ENCODE measurements at regions not wholly inside any gene's neighbourhood (a gene's known extent, or its start where the extent isn't known, plus 50 kb on each side); places are given as distances from the start of the nearest gene placed in this dataset.

- H3K4me1 Mint-ChIP-seq (ENCODE audit: low read depth) = no peaks in the 10 kb centered on the region
- POLR2A ChIA-PET = no interaction called here
- Histone ChIP-seq H3K9me3 (ENCODE audit: control insufficient read depth in 1 of 2, insufficient read depth in 1 of 2, low read length in 2 of 2) (peaks cover 0 to 3% of the 10 kb centered on the region in 2 experiments), H3K27ac (ENCODE audit: low read depth in 1 of 2, low read length in 2 of 2) (no peak overlapping the region), H3K27me3 (ENCODE audit: control insufficient read depth in 1 of 2, insufficient read depth in 2 of 2, low read length in 2 of 2) (no peaks in the 10 kb centered on the region), H3K4me3 (ENCODE audit: low read length) (no peak overlapping the region), H3K4me1 (ENCODE audit: insufficient read depth, low read length) (no peaks in the 10 kb centered on the region), H3K36me3 (ENCODE audit: insufficient read depth, low read length) (no peaks in the 10 kb centered on the region)
- intact Hi-C loops (cut with DNase I, micrococcal nuclease) = no loop called here
- ATAC-seq (ENCODE audit: poor library complexity) (no peak), DNase-seq (no peak)
- TF ChIP-seq CTCF (IDR thresholded peaks at IDR 0.05) = no peak
- CTCF ChIA-PET = no interaction called here
- no peak overlapping the region for H3K4me3 Mint-ChIP-seq
- H3K9me3 Mint-ChIP-seq = no peaks in the 10 kb centered on the region
- no peak overlapping the region for H3K27ac Mint-ChIP-seq
- no peaks in the 10 kb centered on the region for H3K27me3 Mint-ChIP-seq
- no peaks in the 10 kb centered on the region for H3K36me3 Mint-ChIP-seq (ENCODE audit: low read depth)
Measured at GRCh38 chr2:16932826-16933225, 267.2 kb upstream of the CYRIA start.

GRCh38 chr2:16931441-16931840 lies 265.8 kb upstream of the CYRIA start:
- Histone ChIP-seq H3K27ac (ENCODE audit: low read depth in 1 of 2, low read length in 2 of 2) (no peak overlapping the region), H3K27me3 (ENCODE audit: control insufficient read depth in 1 of 2, insufficient read depth in 2 of 2, low read length in 2 of 2) (no peaks in the 10 kb centered on the region), H3K4me3 (ENCODE audit: low read length) (no peak overlapping the region), H3K4me1 (ENCODE audit: insufficient read depth, low read length) (no peaks in the 10 kb centered on the region), H3K9me3 (ENCODE audit: control insufficient read depth in 1 of 2, insufficient read depth in 1 of 2, low read length in 2 of 2) (peaks cover 0 to 3% of the 10 kb centered on the region in 2 experiments), H3K36me3 (ENCODE audit: insufficient read depth, low read length) (no peaks in the 10 kb centered on the region)
- intact Hi-C loops (cut with DNase I, micrococcal nuclease) = no loop called here
- no peak overlapping the region for H3K27ac Mint-ChIP-seq
- ATAC-seq (ENCODE audit: poor library complexity) (no peak), DNase-seq (no peak)
- no peak overlapping the region for H3K4me3 Mint-ChIP-seq
- no peak for TF ChIP-seq CTCF (IDR thresholded peaks at IDR 0.05)
- no peaks in the 10 kb centered on the region for H3K27me3 Mint-ChIP-seq
- no peaks in the 10 kb centered on the region for H3K4me1 Mint-ChIP-seq (ENCODE audit: low read depth)
- POLR2A ChIA-PET = no interaction called here
- CTCF ChIA-PET = no interaction called here
- H3K9me3 Mint-ChIP-seq = peaks cover 3% of the 10 kb centered on the region
- H3K36me3 Mint-ChIP-seq (ENCODE audit: low read depth) = no peaks in the 10 kb centered on the region

GRCh38 chr2:16927398-16927797 lies 261.8 kb upstream of the CYRIA start:
- Mint-ChIP-seq H3K9me3 (peaks cover 4% of the 10 kb centered on the region), H3K27ac (no peak overlapping the region), H3K4me3 (no peak overlapping the region), H3K27me3 (no peaks in the 10 kb centered on the region), H3K36me3 (ENCODE audit: low read depth) (no peaks in the 10 kb centered on the region), H3K4me1 (ENCODE audit: low read depth) (no peaks in the 10 kb centered on the region)
- Histone ChIP-seq H3K4me1 (ENCODE audit: insufficient read depth, low read length) (no peaks in the 10 kb centered on the region), H3K27me3 (ENCODE audit: control insufficient read depth in 1 of 2, insufficient read depth in 2 of 2, low read length in 2 of 2) (no peaks in the 10 kb centered on the region), H3K36me3 (ENCODE audit: insufficient read depth, low read length) (no peaks in the 10 kb centered on the region), H3K4me3 (ENCODE audit: low read length) (no peak overlapping the region), H3K9me3 (ENCODE audit: control insufficient read depth in 1 of 2, insufficient read depth in 1 of 2, low read length in 2 of 2) (peaks cover 0 to 3% of the 10 kb centered on the region in 2 experiments), H3K27ac (ENCODE audit: low read depth in 1 of 2, low read length in 2 of 2) (no peak overlapping the region)
- TF ChIP-seq CTCF (IDR thresholded peaks at IDR 0.05) = no peak
- intact Hi-C loops (cut with DNase I, micrococcal nuclease) = no loop called here
- ChIA-PET POLR2A (no interaction called here), CTCF (no interaction called here)
- no peak for ATAC-seq (ENCODE audit: poor library complexity)
- DNase-seq = no peak
